ENCODE measurements at regions not wholly inside any gene's neighbourhood (a gene's known extent, or its start where the extent isn't known, plus 50 kb on each side); places are given as distances from the start of the nearest gene placed in this dataset.
A peak's percentile ranks its signal among the peaks of the same experiment; 100 is the strongest.
"Not testable (repeated sequence)": the region's sequence is repeated elsewhere in the genome, so short reads cannot be mapped to it uniquely, and the experiment has no call there.

- ATAC-seq (ENCODE audit: poor library complexity) = no peak
- DNase-seq = no peak
- intact Hi-C loops (cut with DNase I) = no loop called here
These were observed 1380.6 kb upstream of the DEFB115 start for GRCh38 chr20:29876911-29877285.

- DNase-seq; ATAC-seq (ENCODE audit: poor library complexity); intact Hi-C loops (cut with DNase I): not testable (repeated sequence)
These were observed 1379.8 kb upstream of the DEFB115 start for GRCh38 chr20:29877411-29878280.

GRCh38 chr20:29878281-29878741 is 1379.2 kb upstream of the DEFB115 start:
- intact Hi-C loops (cut with DNase I) = no loop called here
- DNase-seq = no peak

GRCh38 chr20:29878777-29879442 is 1378.6 kb upstream of the DEFB115 start:
- intact Hi-C loops (cut with DNase I) = no loop called here
- DNase-seq (peak; percentile 45), ATAC-seq (ENCODE audit: poor library complexity) (peak; percentile 55)

More at GRCh38 chr20:29878281-29878741, 1379.2 kb upstream of the DEFB115 start:
- peak; percentile 53 for ATAC-seq (ENCODE audit: poor library complexity)

- DNase-seq; ATAC-seq (ENCODE audit: poor library complexity); intact Hi-C loops (cut with DNase I): not testable (repeated sequence)
These were observed 1376.4 kb upstream of the DEFB115 start for GRCh38 chr20:29881107-29881506.

GRCh38 chr20:29883514-29884219 is 1373.8 kb upstream of the DEFB115 start:
- DNase-seq; ATAC-seq (ENCODE audit: poor library complexity); intact Hi-C loops (cut with DNase I): not testable (repeated sequence)

GRCh38 chr20:29884322-29884721 is 1373.1 kb upstream of the DEFB115 start:
- intact Hi-C loops (cut with DNase I); ATAC-seq (ENCODE audit: poor library complexity); DNase-seq: not testable (repeated sequence)

- intact Hi-C loops (cut with DNase I); ATAC-seq (ENCODE audit: poor library complexity); DNase-seq: not testable (repeated sequence)
These were observed 1371.9 kb upstream of the DEFB115 start for GRCh38 chr20:29885282-29886185.

- intact Hi-C loops (cut with DNase I) = loop anchor here (10.0 kb wide), 1 partner anchor 687 kb away; no protein-coding TSS in a partner anchor
- DNase-seq; ATAC-seq (ENCODE audit: poor library complexity): not testable (repeated sequence)
These were observed 1365.9 kb upstream of the DEFB115 start for GRCh38 chr20:29891555-29891954.
